ENCODE measurements at regions not wholly inside any gene's neighbourhood (a gene's known extent, or its start where the extent isn't known, plus 50 kb on each side); places are given as distances from the start of the nearest gene placed in this dataset.

- no peak for DNase-seq (ENCODE audit: low spot score)
These were observed 208.1 kb upstream of the SYNDIG1 start for GRCh38 chr20:24261351-24261750.

GRCh38 chr20:24257171-24257570 lies 212.3 kb upstream of the SYNDIG1 start:
- no peak for DNase-seq (ENCODE audit: low spot score)

GRCh38 chr20:24256307-24256706 lies 213.1 kb upstream of the SYNDIG1 start:
- DNase-seq (ENCODE audit: low spot score): peak; percentile 0

- DNase-seq (ENCODE audit: low spot score): no peak
These were observed 214.9 kb upstream of the SYNDIG1 start for GRCh38 chr20:24254480-24254879.

GRCh38 chr20:24253321-24253720 lies 216.1 kb upstream of the SYNDIG1 start:
- DNase-seq (ENCODE audit: low spot score): no peak

- no peak for DNase-seq (ENCODE audit: low spot score)
These were observed 224.3 kb upstream of the SYNDIG1 start for GRCh38 chr20:24245094-24245493.

GRCh38 chr20:24242763-24243162 lies 226.7 kb upstream of the SYNDIG1 start:
- DNase-seq (ENCODE audit: low spot score): no peak

- DNase-seq (ENCODE audit: low spot score): no peak
These were observed 228.0 kb upstream of the SYNDIG1 start for GRCh38 chr20:24241466-24241865.

- DNase-seq (ENCODE audit: low spot score): no peak
These were observed 232.5 kb upstream of the SYNDIG1 start for GRCh38 chr20:24236963-24237362.

GRCh38 chr20:24236201-24236600 lies 233.2 kb upstream of the SYNDIG1 start:
- no peak for DNase-seq (ENCODE audit: low spot score)

- no peak for DNase-seq (ENCODE audit: low spot score)
These were observed 233.9 kb upstream of the SYNDIG1 start for GRCh38 chr20:24235296-24236175.

GRCh38 chr20:24227600-24227999 lies 239.0 kb upstream of the GGTLC1 start:
- DNase-seq (ENCODE audit: low spot score): no peak

GRCh38 chr20:24212494-24212893 lies 223.9 kb upstream of the GGTLC1 start:
- DNase-seq (ENCODE audit: low spot score): no peak

GRCh38 chr20:24211972-24212371 lies 223.4 kb upstream of the GGTLC1 start:
- no peak for DNase-seq (ENCODE audit: low spot score)

GRCh38 chr20:24210356-24210755 lies 221.8 kb upstream of the GGTLC1 start:
- DNase-seq (ENCODE audit: low spot score): no peak

GRCh38 chr20:24208652-24209051 lies 220.1 kb upstream of the GGTLC1 start:
- no peak for DNase-seq (ENCODE audit: low spot score)

- DNase-seq (ENCODE audit: low spot score): no peak
These were observed 219.3 kb upstream of the GGTLC1 start for GRCh38 chr20:24207803-24208300.

GRCh38 chr20:24206995-24207394 lies 218.4 kb upstream of the GGTLC1 start:
- no peak for DNase-seq (ENCODE audit: low spot score)

GRCh38 chr20:24203526-24204183 lies 215.1 kb upstream of the GGTLC1 start:
- no peak for DNase-seq (ENCODE audit: low spot score)

- DNase-seq (ENCODE audit: low spot score): no peak
These were observed 210.9 kb upstream of the GGTLC1 start for GRCh38 chr20:24199501-24199900.

GRCh38 chr20:24194143-24194542 lies 205.6 kb upstream of the GGTLC1 start:
- DNase-seq (ENCODE audit: low spot score): no peak

- DNase-seq (ENCODE audit: low spot score): no peak
These were observed 202.3 kb upstream of the GGTLC1 start for GRCh38 chr20:24190905-24191304.

- no peak for DNase-seq (ENCODE audit: low spot score)
These were observed 197.2 kb upstream of the GGTLC1 start for GRCh38 chr20:24185791-24186190.

Measured in cerebellar cortex (tissue), 1 donor.